Lower leg skin (tissue), 4 donors: ENCODE measurements at regions not wholly inside any gene's neighbourhood (a gene's known extent, or its start where the extent isn't known, plus 50 kb on each side); places are given as distances from the start of the nearest gene placed in this dataset.

Experiments
- DNase-seq, 2 donors: peaks; one replicate each; pipeline ENCODE4 v3.0.0-alpha.2; 2019; ENCODE audit warnings: low spot score in 2 of 2
- H3K4me3 ChIP-seq: fragments of 200-600 bp; sonication (generic); 2 replicates; pipeline ENCODE4 v1.5.1; 2017; ENCODE audit warnings: mild to moderate bottlenecking, low read depth; ENCODE audit not compliant: poor library complexity, severe bottlenecking
- POLR2A ChIP-seq, 2 donors: fragments of 450-650 bp; IDR thresholded peaks; one replicate each; pipeline ENCODE4 v1.6.1; 2016 to 2017; ENCODE audit warnings: antibody characterized with exemption in 2 of 2, mild to moderate bottlenecking in 1 of 2, moderate library complexity in 1 of 2
- WGBS, 2 donors: methylation state at CpG; one replicate each; pipeline ENCODE4 v1.1.5; 2018; 5-methylcytosine and 5-hydroxymethylcytosine counted together
- intact Hi-C: fragments of 100-400 bp; cut with DNase I; formaldehyde crosslinking; loops from one replicate; pipeline ENCODE4 v1.15.0; 2023; ENCODE audit warnings: low total_unique reads
- TF ChIP-seq, protein P1 (sequence below), 3 donors: fragments of 450-650 bp; IDR thresholded peaks; one replicate each; pipeline ENCODE4 v1.5.1; 2016; ENCODE audit warnings: antibody characterized with exemption in 3 of 3, mild to moderate bottlenecking in 3 of 3, moderate library complexity in 2 of 3

DNA sequence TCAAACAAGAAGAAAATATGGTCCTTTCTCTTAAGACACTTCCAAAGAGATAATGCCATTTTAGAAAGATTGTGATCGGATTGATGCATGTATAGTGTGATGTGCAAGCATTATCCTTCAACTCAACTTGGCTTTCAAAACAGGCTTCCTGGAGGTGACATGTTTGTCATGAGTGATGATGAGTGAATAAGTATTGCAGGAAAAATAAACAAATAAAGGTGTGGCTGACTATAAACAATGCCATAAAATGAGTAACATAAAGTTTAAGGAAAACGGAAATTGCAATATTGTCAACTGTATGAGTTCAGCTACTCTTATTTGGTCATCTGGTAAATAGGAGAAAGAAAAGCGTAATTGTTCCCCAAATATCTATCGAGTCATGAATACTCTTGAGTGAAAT lies 1283.7 kb downstream of the PCDH9 start:
- WGBS, 2 donors, result 80 to 87% methylated on average over 4 of the region's 4 CpGs
- intact Hi-C loops, result no loop called here
- DNase-seq, result no peak
- TF ChIP-seq POLR2A (IDR thresholded peaks at IDR 0.05), result no peak
- TF ChIP-seq, protein P1, sequence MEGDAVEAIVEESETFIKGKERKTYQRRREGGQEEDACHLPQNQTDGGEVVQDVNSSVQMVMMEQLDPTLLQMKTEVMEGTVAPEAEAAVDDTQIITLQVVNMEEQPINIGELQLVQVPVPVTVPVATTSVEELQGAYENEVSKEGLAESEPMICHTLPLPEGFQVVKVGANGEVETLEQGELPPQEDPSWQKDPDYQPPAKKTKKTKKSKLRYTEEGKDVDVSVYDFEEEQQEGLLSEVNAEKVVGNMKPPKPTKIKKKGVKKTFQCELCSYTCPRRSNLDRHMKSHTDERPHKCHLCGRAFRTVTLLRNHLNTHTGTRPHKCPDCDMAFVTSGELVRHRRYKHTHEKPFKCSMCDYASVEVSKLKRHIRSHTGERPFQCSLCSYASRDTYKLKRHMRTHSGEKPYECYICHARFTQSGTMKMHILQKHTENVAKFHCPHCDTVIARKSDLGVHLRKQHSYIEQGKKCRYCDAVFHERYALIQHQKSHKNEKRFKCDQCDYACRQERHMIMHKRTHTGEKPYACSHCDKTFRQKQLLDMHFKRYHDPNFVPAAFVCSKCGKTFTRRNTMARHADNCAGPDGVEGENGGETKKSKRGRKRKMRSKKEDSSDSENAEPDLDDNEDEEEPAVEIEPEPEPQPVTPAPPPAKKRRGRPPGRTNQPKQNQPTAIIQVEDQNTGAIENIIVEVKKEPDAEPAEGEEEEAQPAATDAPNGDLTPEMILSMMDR (IDR thresholded peaks at IDR 0.05), result no peak
- H3K4me3 ChIP-seq, result no peak overlapping the region

DNA sequence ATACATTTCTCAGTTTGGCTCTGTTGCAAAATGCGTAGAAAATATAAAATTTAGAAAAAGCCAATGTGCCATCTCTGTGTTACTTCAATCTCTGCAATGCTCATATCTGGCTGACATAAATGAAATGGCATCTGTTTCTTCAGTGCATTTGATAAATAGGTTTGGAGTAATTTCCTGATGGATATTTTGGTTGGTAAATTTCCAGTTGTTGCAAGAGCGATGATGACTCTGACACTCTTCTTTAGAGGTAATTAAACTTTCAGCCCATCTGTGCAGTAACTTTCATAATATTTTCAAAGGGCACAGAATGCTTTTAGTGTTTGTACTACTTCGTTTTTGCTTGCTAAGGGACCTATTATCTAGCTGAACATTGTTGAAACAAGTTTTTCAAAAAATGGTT lies 1286.4 kb downstream of the PCDH9 start:
- WGBS, 2 donors, result 60 to 70% methylated on average over 3 of the region's 3 CpGs
- intact Hi-C loops, result no loop called here
- H3K4me3 ChIP-seq, result no peak overlapping the region
- no peak for DNase-seq
- no peak for TF ChIP-seq POLR2A (IDR thresholded peaks at IDR 0.05)
- TF ChIP-seq, protein P1 (IDR thresholded peaks at IDR 0.05), result no peak

DNA sequence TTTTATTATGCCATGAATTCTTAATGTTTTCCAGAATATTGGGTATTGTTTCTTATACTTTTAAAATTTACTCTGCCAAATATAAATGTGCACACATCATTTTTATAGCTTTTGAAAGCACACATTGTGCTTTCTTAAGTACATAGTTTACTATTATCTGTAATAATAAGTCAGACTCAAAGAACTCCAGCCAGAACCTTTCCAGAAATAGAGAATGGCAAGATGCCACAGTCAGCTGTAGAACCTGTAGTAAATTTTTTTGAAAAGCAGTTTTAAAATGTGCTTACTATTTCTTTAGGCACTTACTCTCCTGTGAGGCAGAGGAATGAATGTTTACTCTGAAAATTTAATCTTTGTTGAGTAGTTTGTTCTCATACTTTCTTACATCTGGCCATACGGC lies 1287.1 kb downstream of the PCDH9 start:
- DNase-seq, result no peak
- 63 to 66% methylated on average over 1 of the region's 1 CpG for WGBS, 2 donors
- intact Hi-C loops, result no loop called here

DNA sequence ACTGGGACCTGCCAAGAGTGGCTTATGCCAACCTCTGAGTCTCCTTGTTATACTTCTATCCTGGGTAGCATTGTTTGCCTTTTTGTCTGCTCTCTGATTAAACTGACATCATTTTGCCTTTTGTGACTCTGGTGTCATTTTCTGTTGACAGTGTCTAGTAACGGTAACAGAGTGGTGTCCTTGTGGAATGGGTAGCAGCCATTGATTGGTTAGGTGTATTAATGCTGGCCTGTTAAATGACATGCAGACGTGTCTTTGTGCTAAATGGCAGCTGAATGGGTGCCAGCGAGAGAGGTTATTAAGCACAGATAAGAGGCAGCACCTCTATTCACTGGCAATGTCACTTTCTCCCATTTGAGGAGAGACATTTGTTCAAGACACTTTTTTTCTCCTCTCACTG lies 1289.4 kb downstream of the PCDH9 start:
- DNase-seq, result no peak
- 76 to 82% methylated on average over 3 of the region's 3 CpGs for WGBS, 2 donors
- intact Hi-C loops, result no loop called here
- no peak for TF ChIP-seq POLR2A (IDR thresholded peaks at IDR 0.05)
- TF ChIP-seq, protein P1 (IDR thresholded peaks at IDR 0.05), result no peak
- H3K4me3 ChIP-seq, result no peak overlapping the region

More for the DNA sequence above, 1287.1 kb downstream of the PCDH9 start:
- TF ChIP-seq, protein P1 (IDR thresholded peaks at IDR 0.05), result no peak
- no peak for TF ChIP-seq POLR2A (IDR thresholded peaks at IDR 0.05)
- no peak overlapping the region for H3K4me3 ChIP-seq

DNA sequence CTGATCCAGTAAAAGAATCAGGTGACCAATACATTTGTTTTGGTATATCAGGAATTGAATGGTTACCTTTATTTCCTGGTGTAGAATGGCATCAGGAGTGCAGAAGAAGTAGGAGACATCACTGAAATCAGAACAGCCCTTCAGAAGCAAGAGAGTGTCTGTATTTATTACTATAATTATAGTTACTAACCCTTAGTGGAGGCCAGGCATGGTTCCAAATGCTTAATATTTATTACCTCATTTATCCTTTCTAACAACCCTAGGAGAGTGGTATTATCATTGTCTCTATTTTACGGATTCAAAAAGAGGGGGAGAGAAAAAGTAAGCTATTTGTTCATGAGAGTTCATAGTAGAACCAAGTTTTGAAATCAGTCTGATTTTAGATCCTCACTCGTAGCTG lies 1292.9 kb downstream of the PCDH9 start:
- 53 to 65% methylated on average over 2 of the region's 2 CpGs for WGBS, 2 donors
- H3K4me3 ChIP-seq, result no peak overlapping the region
- no peak for TF ChIP-seq POLR2A (IDR thresholded peaks at IDR 0.05)
- TF ChIP-seq, protein P1 (IDR thresholded peaks at IDR 0.05), result no peak
- DNase-seq, result no peak
- intact Hi-C loops, result no loop called here

DNA sequence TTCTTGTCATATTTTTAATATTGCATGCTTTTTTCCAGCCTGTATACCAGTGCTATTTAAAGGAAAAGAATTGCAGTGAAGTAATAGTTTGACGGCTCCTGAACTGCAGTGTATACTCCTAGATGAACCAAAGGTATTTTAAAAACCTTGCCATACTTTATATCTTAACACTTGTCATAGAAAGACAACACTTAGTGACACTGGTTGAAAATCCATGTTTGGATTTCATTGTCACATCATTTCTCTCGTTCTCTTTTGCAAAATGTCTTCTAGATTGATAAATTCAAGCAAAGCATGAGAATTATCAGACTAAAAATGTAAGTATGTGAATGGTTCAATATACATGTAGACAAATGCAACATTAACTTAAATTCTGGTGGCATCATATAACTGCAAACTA lies 1293.9 kb downstream of the PCDH9 start:
- H3K4me3 ChIP-seq, result no peak overlapping the region
- WGBS, 2 donors, result 80 to 90% methylated on average over 2 of the region's 2 CpGs
- no peak for DNase-seq
- TF ChIP-seq POLR2A (IDR thresholded peaks at IDR 0.05), result no peak
- TF ChIP-seq, protein P1 (IDR thresholded peaks at IDR 0.05), result no peak
- intact Hi-C loops, result no loop called here
